H9 (cell line): ENCODE measurements at regions not wholly inside any gene's neighbourhood (a gene's known extent, or its start where the extent isn't known, plus 50 kb on each side); places are given as distances from the start of the nearest gene placed in this dataset.

ENCODE experiments used
- DNase-seq: peaks from one replicate; pipeline ENCODE4 v3.0.0-alpha.2; 2017
- H2AFZ ChIP-seq: one replicate; pipeline ENCODE4 v1.6.1; 2013; ENCODE audit warnings: mild to moderate bottlenecking, low read length, control low read depth, moderate library complexity
- H2AK5ac ChIP-seq: 2 replicates; pipeline ENCODE4 v1.6.1; 2013; ENCODE audit warnings: low read length, control low read depth, mixed read lengths; ENCODE audit not compliant: insufficient read length
- H2BK120ac ChIP-seq: one replicate; pipeline ENCODE4 v1.6.1; 2013; ENCODE audit warnings: low read depth, mild to moderate bottlenecking, low read length, control low read depth, inconsistent platforms; ENCODE audit not compliant: poor library complexity, severe bottlenecking
- H2BK12ac ChIP-seq: 2 replicates; pipeline ENCODE4 v1.6.1; 2013; ENCODE audit warnings: low read length, control low read depth, mixed read lengths, low read depth; ENCODE audit not compliant: insufficient read length
- H2BK15ac ChIP-seq: 2 replicates; pipeline ENCODE4 v1.6.1; 2013; ENCODE audit warnings: low read depth, low read length, control low read depth
- H2BK20ac ChIP-seq: one replicate; pipeline ENCODE4 v1.6.1; 2013; ENCODE audit warnings: low read depth, mild to moderate bottlenecking, low read length, control low read depth, inconsistent platforms; ENCODE audit not compliant: poor library complexity, severe bottlenecking
- H2BK5ac ChIP-seq: 2 replicates; pipeline ENCODE4 v1.6.1; 2013; ENCODE audit warnings: low read length, control low read depth, mixed read lengths; ENCODE audit not compliant: insufficient read length
- H3K14ac ChIP-seq: 2 replicates; pipeline ENCODE4 v1.6.1; 2013; ENCODE audit warnings: low read length, control low read depth; ENCODE audit not compliant: insufficient read depth
- H3K18ac ChIP-seq: 2 replicates; pipeline ENCODE4 v1.6.1; 2013; ENCODE audit warnings: low read depth, mild to moderate bottlenecking, mixed read lengths, low read length, control low read depth; ENCODE audit not compliant: insufficient read length
- H3K23ac ChIP-seq: 2 replicates; pipeline ENCODE4 v1.6.1; 2013; ENCODE audit warnings: low read length, control low read depth, mixed read lengths, low read depth; ENCODE audit not compliant: insufficient read length
- H3K23me2 ChIP-seq: 2 replicates; pipeline ENCODE4 v1.6.1; 2013; ENCODE audit warnings: low read depth, mild to moderate bottlenecking, mixed read lengths, low read length, control low read depth; ENCODE audit not compliant: insufficient read length, poor library complexity, severe bottlenecking
- H3K27ac ChIP-seq: 2 replicates; pipeline ENCODE4 v1.5.1; 2013; ENCODE audit warnings: low read length, control low read depth, mixed read lengths, low read depth; ENCODE audit not compliant: insufficient read length
- H3K27me3 ChIP-seq: 2 replicates; pipeline ENCODE4 v1.6.1; 2013; ENCODE audit warnings: low read length, control low read depth, inconsistent platforms; ENCODE audit not compliant: insufficient read depth
- H3K4ac ChIP-seq: 2 replicates; pipeline ENCODE4 v1.6.1; 2013; ENCODE audit warnings: low read depth, mild to moderate bottlenecking, control low read depth, inconsistent platforms, low read length, moderate library complexity
- H3K4me1 ChIP-seq: 2 replicates; pipeline ENCODE4 v1.6.1; 2013; ENCODE audit warnings: low read length, control low read depth, inconsistent platforms; ENCODE audit not compliant: insufficient read depth
- H3K4me2 ChIP-seq: 2 replicates; pipeline ENCODE4 v1.6.1; 2013; ENCODE audit warnings: low read length, control low read depth, mixed read lengths; ENCODE audit not compliant: insufficient read length, insufficient read depth
- H3K56ac ChIP-seq: 2 replicates; pipeline ENCODE4 v1.6.1; 2013; ENCODE audit warnings: low read depth, mild to moderate bottlenecking, mixed read lengths, low read length, control low read depth; ENCODE audit not compliant: insufficient read length
- H3K79me1 ChIP-seq: 2 replicates; pipeline ENCODE4 v1.6.1; 2013; ENCODE audit warnings: low read depth, mild to moderate bottlenecking, moderate library complexity, low read length, control low read depth, inconsistent platforms; ENCODE audit not compliant: insufficient read depth, poor library complexity, severe bottlenecking
- H3K79me2 ChIP-seq: 2 replicates; pipeline ENCODE4 v1.6.1; 2013; ENCODE audit warnings: low read length, control low read depth, inconsistent platforms; ENCODE audit not compliant: insufficient read depth
- H3K9ac ChIP-seq: 2 replicates; pipeline ENCODE4 v1.6.1; 2013; ENCODE audit warnings: low read length, control low read depth, mixed read lengths; ENCODE audit not compliant: insufficient read length; ENCODE audit errors: extremely low read depth
- H3K9me3 ChIP-seq: one replicate; pipeline ENCODE4 v1.6.1; 2013; ENCODE audit warnings: low read depth, low read length, inconsistent platforms; ENCODE audit not compliant: control insufficient read depth
- H3T11ph ChIP-seq: one replicate; pipeline ENCODE4 v1.6.1; 2013; ENCODE audit warnings: mild to moderate bottlenecking, low read length, control low read depth, inconsistent platforms
- H4K20me1 ChIP-seq: one replicate; pipeline ENCODE4 v1.6.1; 2013; ENCODE audit not compliant: control insufficient read depth, insufficient read length, insufficient read depth
- H4K5ac ChIP-seq: 2 replicates; pipeline ENCODE4 v1.6.1; 2013; ENCODE audit warnings: low read depth, mild to moderate bottlenecking, mixed read lengths, low read length, control low read depth; ENCODE audit not compliant: insufficient read length
- H4K8ac ChIP-seq: replicated peaks from 2 replicates; pipeline ENCODE4 v1.6.1; 2013; ENCODE audit warnings: low read length, control low read depth, mixed read lengths, low read depth; ENCODE audit not compliant: insufficient read length
- H4K91ac ChIP-seq: 2 replicates; pipeline ENCODE4 v1.6.1; 2013; ENCODE audit warnings: low read depth, mild to moderate bottlenecking, moderate library complexity, mixed read lengths, low read length, control low read depth; ENCODE audit not compliant: insufficient read length
- H3K27ac Mint-ChIP-seq, 3 experiments: 2 replicates in 2 of 3; 3 replicates in 1 of 3; pipeline ENCODE4 v1.8.0; 2020 to 2021; ENCODE audit warnings: mixed read lengths in 3 of 3, mild to moderate bottlenecking in 1 of 3, moderate library complexity in 1 of 3
- H3K27me3 Mint-ChIP-seq: 2 replicates; pipeline ENCODE4 v1.8.0; 2021; ENCODE audit warnings: low read depth, mild to moderate bottlenecking, moderate library complexity, mixed read lengths
- H3K36me3 Mint-ChIP-seq, 3 experiments: 2 replicates in 2 of 3; 3 replicates in 1 of 3; pipeline ENCODE4 v1.8.0; 2020 to 2021; ENCODE audit warnings: low read depth in 3 of 3, mixed read lengths in 3 of 3; ENCODE audit not compliant: insufficient read depth in 1 of 3
- H3K4me1 Mint-ChIP-seq, 2 experiments: 2 replicates each; pipeline ENCODE4 v1.8.0; 2020; ENCODE audit warnings: mixed read lengths in 2 of 2
- H3K4me3 Mint-ChIP-seq, 2 experiments: 2 replicates in 1 of 2; 3 replicates in 1 of 2; pipeline ENCODE4 v1.8.0; 2020 to 2021; ENCODE audit warnings: mild to moderate bottlenecking in 2 of 2, mixed read lengths in 2 of 2, moderate library complexity in 1 of 2
- H3K9me3 Mint-ChIP-seq, 2 experiments: 2 replicates in 1 of 2; 3 replicates in 1 of 2; pipeline ENCODE4 v1.8.0; 2020; ENCODE audit warnings: mild to moderate bottlenecking in 2 of 2, mixed read lengths in 2 of 2, moderate library complexity in 1 of 2
- CTCF ChIP-seq: fragments of 200-600 bp; sonication (generic); conservative IDR thresholded peaks from 3 replicates; pipeline ENCODE4 v1.8.0; 2021; ENCODE audit warnings: antibody characterized with exemption, mild to moderate bottlenecking
- WGBS: extraction: QIAGEN DNeasy Blood & Tissue Kit; methylation state at CpG from one replicate; pipeline ENCODE4 v1.1.7; 2013; ENCODE audit warnings: missing lambda C conversion rate, low lambda C conversion rate, mixed read lengths; ENCODE audit not compliant: insufficient read length; ENCODE audit errors: extremely low coverage; 5-methylcytosine and 5-hydroxymethylcytosine counted together

DNA sequence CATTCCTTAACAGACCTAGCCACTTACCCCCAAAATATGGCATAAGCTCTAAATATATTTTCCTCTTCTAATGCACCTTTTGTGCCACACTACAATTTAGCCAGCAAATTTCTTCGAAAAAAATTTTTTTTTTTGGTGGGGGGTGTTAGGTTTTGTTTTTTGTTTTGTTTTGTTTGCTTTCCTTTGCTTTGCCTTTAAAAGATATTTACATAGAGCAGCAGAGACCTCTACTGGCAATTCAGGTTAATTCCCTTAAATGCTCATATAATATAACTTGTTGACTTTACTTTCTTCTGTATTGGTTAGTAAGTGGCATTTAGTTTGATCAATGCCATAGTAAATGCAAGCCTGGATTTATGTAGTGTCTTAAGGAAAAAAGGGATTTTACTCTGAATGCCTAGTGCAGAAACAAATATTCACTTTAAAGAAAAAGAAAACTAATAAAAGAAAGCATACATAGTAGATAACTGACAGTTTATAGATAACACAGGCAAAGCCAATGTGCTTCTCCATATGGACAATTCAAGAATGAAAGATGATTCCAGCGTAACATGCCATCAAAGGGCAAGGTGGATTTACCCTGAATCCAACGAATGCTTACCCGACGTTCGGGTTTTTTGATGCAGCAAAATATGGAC is 1250.6 kb downstream of the GATA3 start:
- Mint-ChIP-seq H3K36me3 (no peaks in the 10 kb centered on the region), H3K9me3 (no peaks in the 10 kb centered on the region), H3K27ac (no peak overlapping the region), H3K27me3 (no peaks in the 10 kb centered on the region; the same call in 1 of the 2 replicates), H3K4me1 (no peaks in the 10 kb centered on the region), H3K4me3 (no peak overlapping the region)
- Histone ChIP-seq H4K20me1 (no peaks in the 10 kb centered on the region), H2BK20ac (no peak overlapping the region), H3K18ac (no peak overlapping the region), H3K4me1 (no peaks in the 10 kb centered on the region), H3K4me2 (no peak overlapping the region), H3K27me3 (no peaks in the 10 kb centered on the region), H3K9ac (no peak overlapping the region), H4K91ac (no peak overlapping the region), H4K5ac (no peak overlapping the region), H3K27ac (no peak overlapping the region), H2AFZ (no peak overlapping the region), H3K4ac (no peak overlapping the region), H2BK120ac (no peak overlapping the region), H3K79me2 (no peaks in the 10 kb centered on the region), H3K56ac (no peak overlapping the region), H4K8ac (no peak overlapping the region), H3K9me3 (no peaks in the 10 kb centered on the region), H3K23ac (no peak overlapping the region), H3K79me1 (no peaks in the 10 kb centered on the region), H3K23me2 (no peaks in the 10 kb centered on the region), H3T11ph (no peak overlapping the region), H2BK12ac (no peak overlapping the region), H2AK5ac (no peak overlapping the region), H2BK5ac (no peak overlapping the region), H2BK15ac (no peak overlapping the region), H3K14ac (no peak overlapping the region)
- DNase-seq: no peak
- TF ChIP-seq CTCF: peak; percentile 69
- WGBS: no CpG with 5 or more reads among the region's 6 CpGs
